ENCODE measurements at regions not wholly inside any gene's neighbourhood (a gene's known extent, or its start where the extent isn't known, plus 50 kb on each side); places are given as distances from the start of the nearest gene placed in this dataset.
"Not testable (repeated sequence)": the region's sequence is repeated elsewhere in the genome, so short reads cannot be mapped to it uniquely, and the experiment has no call there.

GRCh38 chr7:23887660-23888059 lies 177.6 kb downstream of the STK31 start:
- no peak for DNase-seq

DNA sequence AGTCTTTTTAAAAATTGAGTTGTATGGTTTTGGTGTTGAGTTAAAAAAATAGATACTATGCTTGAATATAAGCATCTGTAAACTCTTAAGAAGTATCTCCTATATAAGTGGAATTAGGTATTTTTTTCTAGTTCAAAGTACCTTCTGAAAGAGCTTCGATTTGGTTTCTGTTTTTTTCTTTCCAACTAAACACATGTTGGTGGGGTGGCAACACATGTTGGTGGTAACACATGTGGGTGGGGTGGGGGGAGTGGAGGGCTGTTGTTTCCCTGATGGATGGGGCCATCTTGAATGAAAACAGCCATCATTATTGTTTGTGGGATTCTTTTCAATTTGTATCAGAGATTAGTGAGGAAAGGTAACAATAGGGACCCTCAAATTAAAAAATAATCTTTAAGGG lies 178.9 kb downstream of the STK31 start:
- no peak for DNase-seq

DNA sequence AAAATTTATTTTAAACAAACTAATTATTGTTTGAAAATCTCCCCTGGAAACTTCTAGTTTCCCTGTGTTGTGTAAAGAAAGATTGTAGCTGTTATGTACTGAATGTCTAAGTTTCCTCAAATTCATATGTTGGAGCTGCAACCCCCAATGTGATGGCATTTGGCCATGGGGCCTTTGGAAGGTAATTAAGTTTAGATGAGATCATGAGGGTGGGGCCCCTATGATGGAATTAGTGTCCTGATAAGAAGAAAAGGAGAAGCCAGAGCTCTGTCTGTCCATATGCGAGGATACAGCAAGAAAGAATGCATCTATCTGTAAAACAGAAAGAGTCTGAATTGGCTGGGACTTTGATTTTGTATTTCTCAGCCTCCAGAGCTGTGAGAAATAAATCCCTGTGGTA lies 179.5 kb downstream of the STK31 start:
- DNase-seq, result no peak

DNA sequence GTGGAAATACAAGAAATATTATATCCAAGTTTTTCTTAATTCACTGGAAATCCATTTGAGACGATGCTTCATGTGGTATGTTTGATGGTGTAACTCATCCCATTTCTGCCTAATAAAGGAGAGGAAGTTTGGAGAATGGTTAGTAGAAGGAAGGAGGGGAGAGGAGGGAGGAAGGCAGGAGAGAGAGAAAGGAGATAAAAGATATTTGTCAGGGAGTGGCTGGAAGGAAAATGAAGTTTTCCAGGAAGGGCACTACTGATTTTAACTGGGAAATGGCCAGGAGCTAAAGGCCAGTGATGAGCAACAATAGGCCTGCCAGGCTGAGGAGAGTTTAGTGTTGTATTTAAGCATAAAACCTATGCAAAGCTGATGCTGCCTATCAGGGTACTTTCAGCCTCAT lies 182.0 kb downstream of the STK31 start:
- DNase-seq, result no peak

- DNase-seq, result no peak
Measured at GRCh38 chr7:23893176-23893941, 183.3 kb downstream of the STK31 start.

DNA sequence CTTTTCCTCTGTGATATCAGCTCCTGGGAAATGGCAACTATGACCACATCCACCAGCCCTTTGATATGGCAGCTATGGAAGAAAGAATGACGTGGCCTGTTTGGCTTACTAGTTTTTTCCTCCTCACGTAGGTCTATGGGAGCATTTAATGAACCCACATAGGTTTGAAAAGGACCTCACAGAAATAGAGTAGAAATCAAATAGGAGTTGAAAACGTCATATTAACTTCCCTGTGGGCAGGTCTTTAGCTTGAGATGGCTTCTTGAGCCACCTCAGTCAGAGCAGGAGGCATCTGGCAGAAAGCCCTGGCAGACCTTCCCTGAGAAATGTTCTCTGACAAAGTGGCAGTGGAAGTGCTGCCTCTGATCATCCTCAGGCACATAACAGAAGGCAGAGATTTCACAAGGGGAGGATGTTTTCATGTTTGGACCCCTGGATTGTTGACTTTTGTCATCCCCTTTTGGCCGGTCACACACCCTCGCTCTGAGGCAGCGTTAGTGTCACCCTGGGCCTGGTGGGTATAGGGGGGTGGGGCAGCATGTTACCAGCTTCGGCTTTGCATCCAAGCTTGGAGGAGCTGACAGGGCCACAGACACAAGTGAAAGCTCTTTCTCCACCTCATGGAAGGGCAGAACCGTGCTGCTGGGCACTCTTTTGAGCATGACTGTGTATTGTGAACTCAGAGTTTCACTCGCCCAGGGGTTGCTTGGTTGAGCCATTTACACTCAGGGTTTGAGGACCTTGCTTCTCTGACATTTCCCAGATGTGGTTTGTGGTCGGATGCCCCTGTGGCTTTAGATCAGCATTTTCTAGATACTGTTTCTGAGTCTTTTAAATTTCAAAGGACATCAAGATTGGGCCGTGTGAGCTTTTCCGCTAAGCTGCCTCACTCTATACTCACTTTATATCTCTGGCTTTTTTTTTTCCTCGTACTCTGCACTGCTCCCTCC lies 184.2 kb downstream of the STK31 start:
- DNase-seq, result no peak

GRCh38 chr7:23894892-23895569 lies 185.0 kb downstream of the STK31 start:
- DNase-seq, result no peak

DNA sequence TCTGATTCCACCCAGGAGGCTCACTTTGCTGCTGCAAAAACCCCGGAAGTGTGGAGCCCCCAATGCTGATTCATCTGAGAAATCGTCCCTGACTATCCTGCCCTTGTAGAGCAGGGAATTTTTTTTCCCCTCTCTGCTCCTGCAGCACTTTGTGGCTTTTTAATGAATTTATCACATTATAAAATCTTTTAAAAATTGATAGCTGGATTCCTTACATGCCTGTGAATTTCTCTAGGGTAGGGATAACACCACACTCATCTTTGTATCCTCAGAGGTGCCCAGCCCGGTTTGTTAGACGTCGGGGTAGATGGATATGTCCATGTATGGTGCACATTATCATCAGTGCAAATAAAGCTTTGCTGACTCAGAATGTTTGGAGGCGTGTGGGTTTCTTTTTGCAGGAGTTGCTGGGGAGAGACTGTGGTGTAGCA lies 185.7 kb downstream of the STK31 start:
- no peak for DNase-seq

GRCh38 chr7:23898619-23899018 lies 188.6 kb downstream of the STK31 start:
- DNase-seq, result no peak

- not testable (repeated sequence) for DNase-seq
Measured at GRCh38 chr7:23904901-23905300, 194.9 kb downstream of the STK31 start.

DNA sequence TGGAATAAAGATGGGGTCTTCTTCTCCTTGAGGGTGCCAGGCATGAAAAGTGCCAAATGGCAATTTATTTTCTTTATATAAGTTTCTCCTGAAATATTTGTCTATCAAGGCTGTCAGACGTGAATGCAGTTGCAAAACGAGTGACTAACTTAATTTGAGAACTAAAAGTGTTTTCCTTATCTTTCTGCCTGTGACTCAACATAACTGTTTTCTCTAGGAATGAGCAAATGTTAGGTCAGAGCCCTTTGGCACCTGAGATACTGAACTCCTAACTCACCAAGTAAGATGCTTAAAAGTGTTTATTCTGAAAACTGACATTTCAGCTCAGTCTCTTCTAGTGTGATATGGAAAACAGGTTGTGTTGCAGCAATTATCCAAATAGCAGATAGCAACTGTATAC lies 197.0 kb downstream of the STK31 start:
- no peak for DNase-seq

DNA sequence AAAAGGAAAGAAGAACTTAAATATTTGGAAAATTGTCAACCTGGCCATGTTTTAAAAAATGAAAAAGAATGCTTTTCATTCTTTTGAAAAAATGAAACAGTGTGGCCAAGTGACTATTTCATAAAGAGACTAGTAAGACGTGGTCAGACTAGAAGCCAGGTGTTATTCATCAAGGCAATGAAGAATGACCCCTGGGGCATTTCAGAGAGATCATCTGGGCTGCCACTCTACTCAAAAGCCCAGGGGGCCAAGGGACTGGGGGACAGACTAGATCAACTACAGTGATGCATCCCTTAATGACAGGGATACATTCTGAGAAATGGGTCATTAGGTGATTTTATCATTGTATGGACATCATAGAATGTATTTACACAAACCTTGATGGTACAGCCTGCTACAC lies 199.4 kb downstream of the STK31 start:
- DNase-seq, result no peak

DNA sequence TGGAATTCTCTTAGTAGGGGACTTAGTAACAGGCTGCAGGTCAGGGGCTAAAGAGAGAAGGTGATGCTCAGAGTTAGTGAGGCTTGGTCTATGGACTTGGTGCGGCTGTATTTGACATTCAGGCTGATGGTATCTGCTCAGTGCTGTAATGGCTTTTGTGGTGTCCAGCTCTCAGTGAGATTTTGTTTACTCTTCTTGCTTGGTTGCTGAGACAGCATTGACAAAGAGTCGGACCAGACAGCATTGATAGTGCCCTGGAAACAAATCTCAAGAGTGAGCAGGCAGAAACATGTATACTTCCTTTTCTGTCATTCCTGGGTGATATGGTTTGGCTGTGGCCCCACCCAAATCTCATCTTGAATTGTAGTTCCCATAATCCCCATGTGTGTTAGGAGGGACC lies 202.0 kb downstream of the STK31 start:
- DNase-seq, result no peak

DNA sequence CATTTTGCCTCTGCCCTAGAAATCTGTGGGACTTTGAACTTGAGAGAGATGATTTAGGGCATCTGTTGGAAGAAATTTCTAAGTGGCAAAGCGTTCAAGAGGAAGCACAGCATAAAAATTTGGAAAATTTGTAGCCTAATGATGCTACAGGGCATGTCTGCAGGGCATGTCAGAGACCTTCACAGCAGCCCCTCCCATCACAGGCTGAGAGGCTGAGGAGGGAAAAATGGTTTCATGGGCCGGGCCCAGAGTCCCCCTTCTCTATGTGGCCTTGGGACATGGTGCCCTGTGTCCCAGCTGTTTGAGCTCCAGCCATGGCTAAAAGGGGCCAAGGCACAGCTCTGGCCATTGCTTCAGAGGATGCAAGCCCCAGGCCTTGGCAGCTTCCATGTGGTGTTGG lies 203.0 kb downstream of the STK31 start:
- DNase-seq, result no peak

- no peak for DNase-seq
Measured at GRCh38 chr7:23915236-23915635, 205.2 kb downstream of the STK31 start.

DNA sequence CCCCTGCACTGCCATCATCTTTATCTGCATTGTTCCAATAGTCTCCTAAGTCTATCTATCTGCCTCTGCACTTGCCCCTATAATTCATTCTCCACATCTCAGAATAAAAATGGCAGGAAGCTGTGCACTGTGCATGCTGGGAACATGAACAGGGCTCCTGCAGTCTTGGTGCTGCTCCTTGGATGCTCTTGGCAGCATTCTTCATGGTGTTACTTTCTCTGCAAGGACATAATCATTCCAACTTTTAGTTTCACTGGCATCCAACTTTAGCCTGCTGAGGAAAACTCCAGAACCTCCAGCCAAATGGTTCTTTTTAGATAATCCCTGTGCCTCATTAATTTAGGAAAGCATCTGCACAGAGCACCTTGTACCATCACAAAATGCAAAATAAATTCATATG lies 208.3 kb downstream of the STK31 start:
- no peak for DNase-seq

- no peak for DNase-seq
Measured at GRCh38 chr7:23918856-23919255, 208.8 kb downstream of the STK31 start.

DNA sequence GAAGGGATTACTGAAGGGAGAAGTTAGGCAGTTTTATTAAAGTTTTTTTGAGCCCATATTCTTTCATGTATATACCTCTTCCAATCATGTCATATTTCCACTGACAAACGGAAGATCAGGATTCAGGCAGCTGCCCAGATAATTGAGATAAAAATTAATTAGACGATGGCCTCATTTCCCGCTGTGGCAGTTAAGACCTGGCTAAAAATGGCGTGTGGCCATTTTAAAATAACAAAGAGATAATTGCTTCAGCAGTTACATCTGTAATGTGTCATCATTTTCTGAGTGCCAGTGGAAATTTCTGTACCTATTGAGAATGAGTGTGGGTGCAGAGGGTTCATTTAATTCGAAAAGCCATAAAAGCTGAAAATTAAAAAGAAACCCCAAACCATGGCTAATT lies 215.1 kb downstream of the STK31 start:
- no peak for DNase-seq

DNA sequence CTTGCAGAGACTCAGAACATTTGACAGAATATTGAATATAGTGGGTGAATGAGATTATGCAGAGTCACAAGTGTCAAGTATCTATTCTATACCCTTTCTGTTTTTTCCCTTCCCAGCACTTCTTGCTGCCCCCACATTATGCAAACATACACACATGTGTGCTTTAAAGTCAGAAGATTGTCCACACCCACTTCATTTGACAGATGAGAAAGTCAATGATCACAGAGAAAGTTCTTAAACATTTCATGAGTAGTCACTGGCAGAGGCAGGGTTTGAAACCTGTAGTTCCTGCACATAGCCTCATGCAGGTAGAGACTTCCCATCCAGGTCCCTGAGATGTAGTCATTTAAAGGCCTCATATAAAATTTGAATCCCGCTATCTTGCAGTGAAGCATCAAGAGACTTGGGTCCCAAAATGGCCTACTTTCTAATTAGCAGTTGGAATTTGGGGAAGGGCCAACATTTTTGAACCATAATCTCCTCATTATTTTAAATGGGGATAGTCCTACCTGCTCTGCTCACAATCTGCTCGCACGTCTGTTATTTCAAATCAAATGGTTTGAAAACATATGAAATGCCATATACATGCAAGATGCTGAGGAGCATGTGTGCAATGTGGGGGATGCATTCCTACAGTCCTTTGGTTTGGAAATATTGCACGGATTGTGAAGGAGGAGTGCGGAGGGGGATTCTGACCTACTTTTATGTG lies 217.8 kb downstream of the STK31 start:
- DNase-seq, result no peak

DNA sequence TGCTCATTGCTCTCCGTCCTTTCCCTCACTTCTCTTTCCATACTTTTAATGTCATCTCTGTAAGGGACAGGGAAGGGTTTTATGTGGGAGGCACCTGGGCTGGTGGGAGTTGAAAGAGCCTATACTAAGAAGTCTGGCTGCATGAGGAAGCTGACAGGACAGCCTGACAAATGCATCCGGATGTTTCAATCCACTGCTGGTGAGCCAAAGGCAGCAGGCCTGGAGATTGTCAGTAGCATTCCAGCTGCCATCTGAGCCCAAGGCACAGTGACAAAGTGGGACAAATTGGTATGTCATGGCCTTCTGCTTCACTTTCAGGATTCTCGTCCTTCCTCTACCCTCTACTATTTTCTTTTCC lies 218.4 kb downstream of the STK31 start:
- DNase-seq, result no peak

DNA sequence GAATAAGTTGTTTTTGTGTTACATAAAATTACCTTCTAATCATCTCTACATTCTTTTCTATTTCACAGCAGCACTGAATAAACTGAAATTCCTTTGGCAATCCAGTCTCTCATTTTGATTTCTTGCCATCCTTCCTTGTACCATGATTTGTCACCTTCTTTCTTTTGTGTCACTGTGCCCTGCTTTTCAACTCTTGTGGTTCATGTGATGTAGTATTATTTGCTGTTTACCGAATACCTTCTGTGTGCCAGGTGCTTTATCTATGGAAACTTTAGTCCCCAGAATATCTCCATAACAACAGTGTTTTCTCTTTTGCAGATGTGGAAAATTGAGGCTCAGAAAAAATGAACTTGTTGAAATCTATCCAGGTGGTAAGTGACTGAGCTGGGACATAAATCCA lies 220.3 kb downstream of the STK31 start:
- DNase-seq, result no peak

DNA sequence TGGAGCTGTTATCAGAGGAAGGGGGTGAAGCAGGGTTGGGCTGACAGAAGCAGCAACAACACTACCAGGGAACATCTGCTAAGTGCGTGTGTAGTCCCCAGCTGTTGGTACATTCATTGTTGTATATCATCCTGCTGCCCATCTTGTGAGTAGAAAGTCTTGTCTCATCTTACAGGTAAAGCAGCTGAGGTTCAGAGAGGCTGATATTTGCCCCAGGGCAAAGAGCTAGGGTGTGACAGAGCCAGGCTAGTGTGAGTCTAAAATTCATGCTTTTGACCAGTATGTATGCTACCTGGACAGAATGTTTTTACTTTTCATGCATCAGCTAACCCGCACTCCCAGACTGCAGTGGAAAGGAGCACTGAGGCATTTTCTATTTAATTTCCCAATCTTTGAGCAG lies 221.6 kb downstream of the STK31 start:
- no peak for DNase-seq

DNA sequence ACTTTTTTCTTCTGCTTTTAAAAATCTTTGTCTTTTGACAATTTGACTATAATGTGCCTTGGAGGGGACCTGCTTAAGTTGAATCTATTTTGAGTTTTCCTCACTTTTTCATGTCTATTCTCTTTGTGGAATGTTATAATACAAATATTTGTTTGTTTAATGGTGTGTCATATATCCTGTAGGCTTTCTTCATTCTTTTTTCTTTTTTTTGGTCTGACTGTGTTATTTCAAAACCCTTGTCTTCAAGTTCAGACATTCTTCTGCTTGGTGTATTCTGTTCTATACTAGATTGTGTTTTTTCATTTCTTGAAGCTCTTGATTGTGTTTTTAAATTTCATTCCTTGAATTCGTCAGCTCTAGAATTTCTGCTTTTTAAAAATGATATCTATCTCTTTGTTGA lies 228.2 kb downstream of the STK31 start:
- DNase-seq, result no peak
